H1 (cell line): ENCODE measurements at regions not wholly inside any gene's neighbourhood (a gene's known extent, or its start where the extent isn't known, plus 50 kb on each side); places are given as distances from the start of the nearest gene placed in this dataset.

Experiments
- CTCF ChIA-PET: fragments of 300-600 bp; sonication (Branson Sonifier 250); formaldehyde crosslinking; loops from one replicate; lab custom pipeline; 2021; ENCODE audit not compliant: partially characterized antibody; lab: Charles Lee
- POLR2A ChIA-PET: fragments of 300-600 bp; sonication (Branson Sonifier 250); formaldehyde crosslinking; loops from one replicate; lab custom pipeline; 2021; ENCODE audit warnings: inconsistent platforms; ENCODE audit not compliant: partially characterized antibody; lab: Charles Lee
- DNase-seq, 2 experiments: peaks; one replicate each; pipeline versions ENCODE4 v3.0.0 to v3.0.0-alpha.2; 2010 to 2022; ENCODE audit warnings: low spot score in 2 of 2, low read depth in 1 of 2, mixed read lengths in 1 of 2
- FAIRE-seq: peaks from 2 replicates; lab custom pipeline; 2011; peaks lifted over from hg19 to GRCh38; lab: Jason Lieb, UNC
- H2AFZ ChIP-seq: 2 replicates; pipeline ENCODE4 v1.8.1; 2012; ENCODE audit warnings: low read length, inconsistent platforms
- H2AK5ac ChIP-seq: 2 replicates; pipeline ENCODE4 v1.6.1; 2013; ENCODE audit warnings: low read depth, low read length
- H2BK120ac ChIP-seq: replicated peaks from 2 replicates; pipeline ENCODE3; 2013; ENCODE audit warnings: low read depth, low read length, inconsistent platforms
- H2BK12ac ChIP-seq: 2 replicates; pipeline ENCODE4 v1.6.1; 2013; ENCODE audit warnings: low read depth, low read length
- H2BK15ac ChIP-seq: 2 replicates; pipeline ENCODE4 v1.6.1; 2013; ENCODE audit warnings: low read length
- H2BK20ac ChIP-seq: 2 replicates; pipeline ENCODE4 v1.6.1; 2013; ENCODE audit warnings: low read length
- H2BK5ac ChIP-seq: 2 replicates; pipeline ENCODE4 v1.6.1; 2013; ENCODE audit warnings: low read depth, low read length
- H3K14ac ChIP-seq: 2 replicates; pipeline ENCODE4 v1.6.1; 2013; ENCODE audit warnings: inconsistent platforms; ENCODE audit not compliant: insufficient read length
- H3K18ac ChIP-seq: 2 replicates; pipeline ENCODE4 v1.6.1; 2013; ENCODE audit warnings: low read length; ENCODE audit errors: extremely low read depth
- H3K23ac ChIP-seq: 2 replicates; pipeline ENCODE4 v1.6.1; 2013; ENCODE audit warnings: inconsistent platforms; ENCODE audit not compliant: insufficient read length
- H3K23me2 ChIP-seq: 2 replicates; pipeline ENCODE4 v1.6.1; 2013; ENCODE audit warnings: low read depth, low read length
- H3K27ac ChIP-seq: 2 replicates; pipeline ENCODE4 v1.6.1; 2011; ENCODE audit warnings: low read depth, low read length, inconsistent platforms
- H3K27me3 ChIP-seq, 4 experiments: replicated peaks in 1 of 4; 1 replicate in 1 of 4; 2 replicates in 3 of 4; pipeline versions ENCODE4 v1.6.1 to v1.8.1; 2011 to 2013; ENCODE audit warnings: low read length in 3 of 4, mild to moderate bottlenecking in 3 of 4, inconsistent platforms in 2 of 4, mixed read lengths in 2 of 4, moderate library complexity in 1 of 4; ENCODE audit not compliant: control insufficient read depth in 3 of 4, insufficient read depth in 3 of 4; ENCODE audit errors: extremely low read depth in 1 of 4
- H3K36me3 ChIP-seq, 4 experiments: 2 replicates each; pipeline versions ENCODE4 v1.6.1 to v1.8.1; 2011 to 2013; ENCODE audit warnings: mild to moderate bottlenecking in 4 of 4, low read length in 3 of 4, moderate library complexity in 2 of 4, control low read depth in 1 of 4, inconsistent platforms in 1 of 4; ENCODE audit not compliant: insufficient read depth in 4 of 4, control insufficient read depth in 2 of 4
- H3K4ac ChIP-seq: replicated peaks from 2 replicates; pipeline ENCODE3; 2013; ENCODE audit warnings: low read length, low read depth, mixed read lengths, inconsistent platforms; ENCODE audit not compliant: insufficient read length
- H3K4me1 ChIP-seq, 4 experiments: replicated peaks in 1 of 4; 1 replicate in 1 of 4; 2 replicates in 3 of 4; pipeline versions ENCODE4 v1.6.1 to v1.8.1; 2011 to 2013; ENCODE audit warnings: low read length in 3 of 4, inconsistent platforms in 2 of 4, mixed read lengths in 1 of 4; ENCODE audit not compliant: insufficient read depth in 4 of 4, control insufficient read depth in 3 of 4
- H3K4me2 ChIP-seq, 2 experiments: 2 replicates each; pipeline versions ENCODE4 v1.6.1 to v1.8.1; 2011 to 2013; ENCODE audit warnings: low read depth in 2 of 2, low read length in 2 of 2, control low read depth in 1 of 2, inconsistent platforms in 1 of 2, mild to moderate bottlenecking in 1 of 2; ENCODE audit not compliant: insufficient read depth in 1 of 2
- H3K4me3 ChIP-seq, 4 experiments: fragments of 200-600, 300-600 bp in 1 of 4; sonication (generic), shearing (Covaris generic), sonication (Bioruptor Twin) in 1 of 4; 2 replicates each; pipeline versions ENCODE4 v1.5.1 to v1.8.1; 2011 to 2016; ENCODE audit warnings: low read length in 4 of 4, low read depth in 3 of 4, control low read depth in 2 of 4, inconsistent platforms in 2 of 4, mild to moderate bottlenecking in 2 of 4, mixed read lengths in 1 of 4, moderate library complexity in 1 of 4; ENCODE audit not compliant: insufficient read depth in 2 of 4; ENCODE audit errors: extremely low read depth in 1 of 4
- H3K56ac ChIP-seq: replicated peaks from 2 replicates; pipeline ENCODE3; 2013; ENCODE audit warnings: low read depth, mild to moderate bottlenecking, mixed read lengths, low read length, inconsistent platforms; ENCODE audit not compliant: insufficient read length
- H3K79me1 ChIP-seq: 2 replicates; pipeline ENCODE4 v1.6.1; 2013; ENCODE audit warnings: low read depth, low read length, control low read depth
- H3K79me2 ChIP-seq, 2 experiments: 2 replicates each; pipeline versions ENCODE4 v1.6.1 to v1.8.1; 2012 to 2013; ENCODE audit warnings: low read length in 2 of 2, mild to moderate bottlenecking in 2 of 2, inconsistent platforms in 1 of 2; ENCODE audit not compliant: insufficient read depth in 2 of 2, control insufficient read depth in 1 of 2
- H3K9ac ChIP-seq, 4 experiments: replicated peaks in 1 of 4; 1 replicate in 1 of 4; 2 replicates in 3 of 4; pipeline versions ENCODE4 v1.6.1 to v1.8.1; 2011 to 2013; ENCODE audit warnings: low read depth in 3 of 4, low read length in 3 of 4, control low read depth in 2 of 4, mild to moderate bottlenecking in 2 of 4, moderate library complexity in 2 of 4, inconsistent platforms in 1 of 4; ENCODE audit errors: extremely low read depth in 1 of 4
- H3K9me3 ChIP-seq, 2 experiments: 2 replicates each; pipeline versions ENCODE4 v1.6.1 to v1.8.1; 2012 to 2013; ENCODE audit warnings: mild to moderate bottlenecking in 2 of 2, moderate library complexity in 2 of 2, control low read depth in 1 of 2, inconsistent platforms in 1 of 2, low read depth in 1 of 2, low read length in 1 of 2, mixed read lengths in 1 of 2; ENCODE audit not compliant: insufficient read depth in 2 of 2
- H4K20me1 ChIP-seq, 2 experiments: replicated peaks in 1 of 2; 2 replicates each; pipeline versions ENCODE3 to v1.8.1; 2011 to 2013; ENCODE audit warnings: inconsistent platforms in 2 of 2, low read length in 2 of 2, mild to moderate bottlenecking in 1 of 2; ENCODE audit not compliant: insufficient read depth in 2 of 2, control insufficient read depth in 1 of 2
- H4K5ac ChIP-seq: 2 replicates; pipeline ENCODE4 v1.6.1; 2013; ENCODE audit warnings: low read length, low read depth, mixed read lengths, inconsistent platforms; ENCODE audit not compliant: insufficient read length
- H4K8ac ChIP-seq: 2 replicates; pipeline ENCODE4 v1.8.0; 2013; ENCODE audit warnings: mild to moderate bottlenecking, moderate library complexity, low read length, inconsistent platforms; ENCODE audit not compliant: insufficient read depth; ENCODE audit errors: extremely low read depth
- H4K91ac ChIP-seq: replicated peaks from 2 replicates; pipeline ENCODE3; 2013; ENCODE audit warnings: low read length, mixed read lengths, inconsistent platforms; ENCODE audit not compliant: insufficient read length
- E2F6 ChIP-seq: IDR thresholded peaks from 2 replicates; pipeline ENCODE4 v1.6.1; 2012; ENCODE audit warnings: inconsistent platforms
- HDAC2 ChIP-seq, 2 experiments: fragments of 300-600 bp in 1 of 2; sonication (generic) in 1 of 2; IDR thresholded peaks; 2 replicates each; pipeline ENCODE4 v1.6.1; 2011 to 2012; ENCODE audit warnings: low read depth in 2 of 2, low read length in 2 of 2, mild to moderate bottlenecking in 2 of 2, moderate library complexity in 2 of 2, borderline replicate concordance in 1 of 2, inconsistent platforms in 1 of 2
- PHF8 ChIP-seq: fragments of 200-600 bp; sonication (generic); conservative IDR thresholded peaks from 2 replicates; pipeline ENCODE4 v1.7.1; 2012; ENCODE audit warnings: low read depth, mild to moderate bottlenecking, inconsistent platforms, low read length, moderate library complexity
- RAD21 ChIP-seq, 2 experiments: IDR thresholded peaks in 1 of 2; conservative IDR thresholded peaks in 1 of 2; 2 replicates each; pipeline ENCODE4 v1.6.1; 2011; ENCODE audit warnings: low read depth in 2 of 2, low read length in 2 of 2, improper control_type of control experiment in 1 of 2, inconsistent platforms in 1 of 2, mild to moderate bottlenecking in 1 of 2, moderate library complexity in 1 of 2
- SAP30 ChIP-seq: fragments of 300-600 bp; sonication (generic); IDR thresholded peaks from 2 replicates; pipeline ENCODE4 v1.7.1; 2012; ENCODE audit warnings: low read length, moderate library complexity, mild to moderate bottlenecking, inconsistent platforms; ENCODE audit not compliant: insufficient read depth, insufficient replicate concordance
- SUZ12 ChIP-seq: fragments of 200-600 bp; sonication (generic); IDR thresholded peaks from 2 replicates; pipeline ENCODE4 v1.6.1; 2012; ENCODE audit warnings: mild to moderate bottlenecking, inconsistent platforms, low read length, moderate library complexity, mixed read lengths
- TCF12 ChIP-seq: IDR thresholded peaks from 2 replicates; pipeline ENCODE4 v1.6.1; 2011; ENCODE audit warnings: low read depth, mild to moderate bottlenecking, low read length
- USF2 ChIP-seq: IDR thresholded peaks from 2 replicates; pipeline ENCODE4 v1.6.1; 2011; ENCODE audit warnings: low read length, improper control_type of control experiment
- ZNF274 ChIP-seq: IDR thresholded peaks from 2 replicates; pipeline ENCODE4 v1.7.0; 2012; ENCODE audit warnings: low read length, borderline replicate concordance; ENCODE audit errors: extremely low read depth
- WGBS, 2 experiments: shearing (Covaris generic) in 1 of 2; methylation state at CpG; one replicate each; pipeline versions ENCODE4 v1.1.6 to v1.1.7; 2013 to 2015; ENCODE audit warnings: low lambda C conversion rate in 2 of 2, mixed read lengths in 2 of 2, inconsistent platforms in 1 of 2, low coverage in 1 of 2, missing lambda C conversion rate in 1 of 2; ENCODE audit not compliant: insufficient replicate concordance in 2 of 2, insufficient coverage in 1 of 2, insufficient read length in 1 of 2; ENCODE audit errors: extremely low coverage in 1 of 2, missing lambda C conversion rate in 1 of 2; 5-methylcytosine and 5-hydroxymethylcytosine counted together

DNA sequence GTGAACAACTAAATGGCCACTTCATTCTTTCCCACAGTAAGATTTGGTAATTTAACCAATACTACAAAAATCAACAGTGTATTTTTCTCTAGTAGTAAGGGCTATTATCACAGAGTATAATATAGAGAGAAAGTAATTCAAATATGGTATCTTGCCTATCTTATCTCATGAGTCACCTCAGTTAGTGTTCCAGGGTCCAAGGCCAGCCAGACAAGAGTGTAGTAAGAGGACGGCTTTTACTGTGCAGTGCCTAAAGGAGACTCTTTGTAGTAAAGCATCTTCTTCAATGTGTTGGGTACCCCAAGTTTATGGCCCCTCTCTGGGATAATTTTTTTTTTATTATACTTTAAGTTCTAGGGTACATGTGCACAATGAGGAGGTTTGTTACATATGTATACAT, 607.4 kb downstream of the PKHD1 start:
- Histone ChIP-seq H3K14ac (no peak overlapping the region), H2BK15ac (no peak overlapping the region), H2AFZ (no peak overlapping the region), H3K79me2 (no peaks in the 10 kb centered on the region), H3K27ac (no peak overlapping the region), H3K9ac (no peak overlapping the region), H3K56ac (no peak overlapping the region), H3K27me3 (no peaks in the 10 kb centered on the region), H2BK120ac (no peak overlapping the region), H3K23me2 (no peaks in the 10 kb centered on the region; the same call in 1 of the 2 replicates), H3K79me1 (no peaks in the 10 kb centered on the region), H3K23ac (no peak overlapping the region), H4K20me1 (no peaks in the 10 kb centered on the region), H3K4ac (no peak overlapping the region), H3K4me1 (no peaks in the 10 kb centered on the region), H3K4me2 (no peak overlapping the region), H3K9me3 (no peaks in the 10 kb centered on the region), H2AK5ac (no peak overlapping the region), H2BK20ac (no peak overlapping the region), H2BK12ac (no peak overlapping the region), H3K18ac (no peak overlapping the region), H3K4me3 (no peak overlapping the region), H3K36me3 (no peaks in the 10 kb centered on the region), H4K8ac (no peak overlapping the region), H4K5ac (no peak overlapping the region), H4K91ac (no peak overlapping the region), H2BK5ac (no peak overlapping the region)
- no peak for DNase-seq
- WGBS, 2 experiments, result 95% methylated on average over 1 of the region's 1 CpG; no CpG with 5 or more reads in 1 of the 2 experiments
- ChIA-PET CTCF (no interaction called here), POLR2A (interaction anchor here (0.7 kb wide), 1 partner anchor 33 kb away, joined by 3 read pairs; no protein-coding TSS in a partner anchor)
- no peak for FAIRE-seq
- TF ChIP-seq SAP30, result no peak
- no peak for TF ChIP-seq USF2
- no peak for TF ChIP-seq PHF8
- no peak for TF ChIP-seq RAD21 (IDR thresholded peaks at IDR 0.05 in 1 of 2, conservative IDR thresholded peaks at IDR 0.05 in 1 of 2; ENCODE audit: low read depth in 2 of 2, low read length in 2 of 2)
- TF ChIP-seq HDAC2 (IDR thresholded peaks at IDR 0.05; ENCODE audit: borderline replicate concordance in 1 of 2, low read depth in 2 of 2, low read length in 2 of 2), result no peak
- no peak for TF ChIP-seq SUZ12
- TF ChIP-seq ZNF274, result no peak
- TF ChIP-seq TCF12, result no peak
- TF ChIP-seq E2F6, result no peak
